GM23248 (cell line): ENCODE measurements at regions not wholly inside any gene's neighbourhood (a gene's known extent, or its start where the extent isn't known, plus 50 kb on each side); places are given as distances from the start of the nearest gene placed in this dataset.

Experiments used
- DNase-seq: peaks from one replicate; pipeline ENCODE4 v3.0.0-alpha.2; 2015
- H2AFZ ChIP-seq: fragments of 200-600 bp; sonication (generic); 2 replicates; pipeline ENCODE4 v1.6.1; 2016; ENCODE audit warnings: antibody characterized with exemption
- H3F3A ChIP-seq: fragments of 200-600 bp; sonication (generic); 2 replicates; pipeline ENCODE4 v1.6.1; 2016; ENCODE audit warnings: mild to moderate bottlenecking, antibody characterized with exemption, mixed run types; ENCODE audit not compliant: insufficient read depth
- H3K27ac ChIP-seq: fragments of 200-600 bp; sonication (generic); 2 replicates; pipeline ENCODE4 v1.5.1; 2016; ENCODE audit warnings: mild to moderate bottlenecking
- H3K27me3 ChIP-seq: fragments of 200-600 bp; sonication (generic); replicated peaks from 2 replicates; pipeline ENCODE4 v1.6.1; 2016; ENCODE audit warnings: mild to moderate bottlenecking; ENCODE audit not compliant: insufficient read depth
- H3K36me3 ChIP-seq: fragments of 200-600 bp; sonication (generic); 2 replicates; pipeline ENCODE4 v1.6.1; 2016; ENCODE audit warnings: low read depth, mild to moderate bottlenecking
- H3K4me1 ChIP-seq: fragments of 200-600 bp; sonication (generic); 2 replicates; pipeline ENCODE4 v1.6.1; 2016; ENCODE audit warnings: mild to moderate bottlenecking; ENCODE audit not compliant: insufficient read depth
- H3K4me2 ChIP-seq: fragments of 200-600 bp; sonication (generic); one replicate; pipeline ENCODE4 v1.6.1; 2016; ENCODE audit warnings: mild to moderate bottlenecking; ENCODE audit not compliant: unreplicated experiment
- H3K4me3 ChIP-seq: fragments of 200-600 bp; sonication (generic); 2 replicates; pipeline ENCODE4 v1.5.1; 2016; ENCODE audit warnings: mild to moderate bottlenecking
- H3K79me2 ChIP-seq: fragments of 200-600 bp; sonication (generic); 2 replicates; pipeline ENCODE4 v1.6.1; 2016; ENCODE audit warnings: mild to moderate bottlenecking; ENCODE audit not compliant: insufficient read depth
- H3K9ac ChIP-seq: fragments of 200-600 bp; sonication (generic); 2 replicates; pipeline ENCODE4 v1.6.1; 2016; ENCODE audit warnings: mild to moderate bottlenecking
- H3K9me2 ChIP-seq: fragments of 200-600 bp; sonication (generic); 2 replicates; pipeline ENCODE4 v1.6.1; 2016; ENCODE audit warnings: mixed run types, mild to moderate bottlenecking, moderate library complexity; ENCODE audit not compliant: insufficient read depth
- H3K9me3 ChIP-seq: fragments of 200-600 bp; sonication (generic); one replicate; pipeline ENCODE4 v1.6.1; 2017; ENCODE audit warnings: low read depth
- H4K20me1 ChIP-seq: fragments of 200-600 bp; sonication (generic); 2 replicates; pipeline ENCODE4 v1.6.0; 2016; ENCODE audit not compliant: insufficient read depth
- EZH2 ChIP-seq: fragments of 200-600 bp; sonication (generic); IDR thresholded peaks from 2 replicates; pipeline ENCODE4 v1.6.1; 2018; ENCODE audit warnings: antibody characterized with exemption, mild to moderate bottlenecking; ENCODE audit not compliant: insufficient read depth, poor library complexity, severe bottlenecking
- EZH2phosphoT487 ChIP-seq: fragments of 200-600 bp; sonication (generic); IDR thresholded peaks from 2 replicates; pipeline ENCODE4 v1.6.1; 2018; ENCODE audit warnings: antibody characterized with exemption, moderate library complexity, mild to moderate bottlenecking, low read depth; ENCODE audit not compliant: insufficient read depth
- WGBS, 2 experiments: methylation state at CpG; one replicate each; pipeline ENCODE4 v1.1.6; 2015 to 2017; ENCODE audit warnings: low lambda C conversion rate in 2 of 2, low coverage in 1 of 2; ENCODE audit errors: missing lambda C conversion rate in 2 of 2; 5-methylcytosine and 5-hydroxymethylcytosine counted together
- in situ Hi-C: fragments of 300-500 bp; cut with MboI; formaldehyde crosslinking; loops from 2 replicates; pipeline ENCODE4 v1.15.0; 2020

DNA sequence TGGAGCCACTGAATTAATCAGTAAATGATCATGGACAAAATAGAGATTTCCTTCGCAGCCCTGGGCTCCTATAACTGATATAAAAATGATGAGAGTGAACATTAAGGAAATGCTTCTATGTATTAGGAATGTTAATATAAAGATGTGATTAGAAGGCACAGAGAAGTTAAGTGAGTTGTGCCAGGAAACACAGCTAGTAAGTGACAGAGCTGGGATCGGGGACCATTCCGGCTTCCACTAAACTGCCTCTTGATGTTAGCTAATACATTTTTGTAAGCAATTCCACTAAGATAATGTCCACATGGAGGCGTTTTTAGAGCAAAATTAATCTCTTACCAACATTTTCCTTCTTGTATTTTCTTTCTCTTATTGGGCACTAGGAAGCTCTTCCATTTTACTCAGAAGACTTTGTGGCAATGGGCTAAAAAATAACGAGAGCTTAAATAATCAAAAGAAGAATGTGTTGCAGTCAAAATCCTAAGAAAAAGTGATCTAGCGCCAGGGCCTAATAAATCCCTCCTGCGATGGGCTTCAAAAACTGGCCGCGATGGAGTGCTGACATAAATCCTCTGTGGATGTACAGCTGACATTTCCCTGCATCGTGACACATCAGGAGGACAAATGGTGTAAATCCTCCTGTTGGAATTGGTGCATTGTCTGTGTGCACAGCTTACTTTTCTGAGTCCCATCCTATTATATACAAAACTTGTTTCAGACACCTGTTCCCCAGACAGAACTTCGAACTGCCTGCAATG, 326.1 kb upstream of the MAF start:
- Histone ChIP-seq H3K27me3 (no peaks in the 10 kb centered on the region), H3K9me3 (no peaks in the 10 kb centered on the region), H3K9me2 (no peaks in the 10 kb centered on the region), H4K20me1 (no peaks in the 10 kb centered on the region), H3K79me2 (no peaks in the 10 kb centered on the region), H3K4me3 (no peak overlapping the region), H3F3A (no peaks in the 10 kb centered on the region), H3K4me1 (no peaks in the 10 kb centered on the region), H3K36me3 (no peaks in the 10 kb centered on the region), H3K27ac (no peak overlapping the region), H2AFZ (no peak overlapping the region), H3K9ac (no peak overlapping the region), H3K4me2 (no peak overlapping the region)
- no peak for TF ChIP-seq EZH2phosphoT487
- TF ChIP-seq EZH2: no peak
- WGBS, 2 experiments: 47 to 48% methylated on average over 11 of the region's 11 CpGs
- in situ Hi-C loops: no loop called here
- no peak for DNase-seq

DNA sequence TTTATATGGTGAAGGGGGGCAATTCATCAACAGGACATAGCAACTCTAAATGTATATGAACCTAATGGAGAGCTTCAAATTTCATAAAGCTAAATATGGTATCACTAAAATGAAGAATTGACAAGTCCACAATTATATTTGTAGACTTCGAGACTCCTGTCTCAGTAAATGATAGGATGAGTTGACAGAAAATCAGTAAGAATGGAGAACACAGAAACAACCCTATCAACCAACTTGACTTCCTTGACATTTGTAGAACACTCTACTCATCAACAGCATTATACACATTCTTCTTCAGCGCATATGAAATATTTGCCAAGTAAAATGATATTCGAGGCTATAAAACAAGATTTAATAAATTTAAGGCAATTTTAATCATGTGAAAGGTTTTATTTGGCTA, 322.9 kb upstream of the MAF start:
- no peak for TF ChIP-seq EZH2phosphoT487
- no peak for TF ChIP-seq EZH2
- no peaks in the 10 kb centered on the region for H3K9me3 ChIP-seq
- H3K4me1 ChIP-seq: no peaks in the 10 kb centered on the region
- no peaks in the 10 kb centered on the region for H3K9me2 ChIP-seq
- no peaks in the 10 kb centered on the region for H3F3A ChIP-seq
- WGBS, 2 experiments: 62% methylated on average over 3 of the region's 3 CpGs
- no peak overlapping the region for H3K4me2 ChIP-seq
- no peak overlapping the region for H3K4me3 ChIP-seq
- no peaks in the 10 kb centered on the region for H3K36me3 ChIP-seq
- no peak overlapping the region for H3K27ac ChIP-seq
- DNase-seq: no peak
- H2AFZ ChIP-seq: no peak overlapping the region
- H4K20me1 ChIP-seq: no peaks in the 10 kb centered on the region
- H3K27me3 ChIP-seq: no peaks in the 10 kb centered on the region
- H3K79me2 ChIP-seq: no peaks in the 10 kb centered on the region
- in situ Hi-C loops: no loop called here
- H3K9ac ChIP-seq: no peak overlapping the region

DNA sequence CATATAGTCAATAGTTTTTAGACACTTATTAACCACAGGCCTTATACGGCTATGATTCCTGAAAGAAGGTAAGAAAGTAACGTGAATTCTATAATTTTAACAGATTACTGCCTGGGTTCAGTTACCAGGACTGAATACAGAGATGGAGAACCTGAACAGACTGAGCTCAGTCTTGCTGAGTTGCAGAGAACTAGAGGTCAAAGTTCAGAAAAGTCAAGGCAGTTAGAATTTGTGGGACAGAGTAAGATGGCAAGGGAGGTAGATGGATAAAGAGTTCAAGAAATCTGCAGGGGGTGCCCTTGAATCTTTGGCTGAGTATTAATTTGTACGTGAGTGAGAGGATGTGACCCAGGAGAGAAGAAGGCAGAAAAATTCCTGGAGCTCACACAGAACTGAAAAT, 320.1 kb upstream of the MAF start:
- Histone ChIP-seq H2AFZ (no peak overlapping the region), H3K79me2 (no peaks in the 10 kb centered on the region), H3K27me3 (no peaks in the 10 kb centered on the region), H4K20me1 (no peaks in the 10 kb centered on the region), H3K27ac (no peak overlapping the region), H3K9me3 (no peaks in the 10 kb centered on the region), H3F3A (no peaks in the 10 kb centered on the region), H3K4me3 (no peak overlapping the region), H3K9me2 (no peaks in the 10 kb centered on the region), H3K9ac (no peak overlapping the region), H3K36me3 (no peaks in the 10 kb centered on the region), H3K4me2 (no peak overlapping the region), H3K4me1 (no peaks in the 10 kb centered on the region)
- TF ChIP-seq EZH2phosphoT487: no peak
- no peak for TF ChIP-seq EZH2
- WGBS, 2 experiments: 67 to 72% methylated on average over 3 of the region's 3 CpGs
- DNase-seq: no peak
- in situ Hi-C loops: no loop called here

DNA sequence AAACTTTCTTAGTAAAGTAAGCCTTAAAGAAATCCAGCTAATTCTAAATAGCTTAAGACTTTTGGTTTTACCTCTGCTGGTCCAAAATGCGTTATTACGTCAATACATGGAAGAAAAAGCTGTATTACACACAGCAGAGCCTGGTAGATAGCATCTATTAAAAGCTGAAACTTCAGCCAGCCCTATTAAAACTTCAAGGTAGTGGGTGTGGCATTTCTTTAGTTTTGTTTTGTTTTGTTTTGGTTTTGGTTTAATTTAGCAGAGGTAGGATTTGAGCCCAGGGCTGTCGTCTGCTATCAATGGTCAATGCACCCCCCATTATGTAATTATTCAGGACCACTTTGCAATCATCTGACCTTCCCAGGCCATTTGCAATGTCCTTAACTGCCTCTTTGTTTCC, 318.4 kb upstream of the MAF start:
- in situ Hi-C loops: no loop called here
- Histone ChIP-seq H3K4me1 (no peaks in the 10 kb centered on the region), H2AFZ (no peak overlapping the region)

DNA sequence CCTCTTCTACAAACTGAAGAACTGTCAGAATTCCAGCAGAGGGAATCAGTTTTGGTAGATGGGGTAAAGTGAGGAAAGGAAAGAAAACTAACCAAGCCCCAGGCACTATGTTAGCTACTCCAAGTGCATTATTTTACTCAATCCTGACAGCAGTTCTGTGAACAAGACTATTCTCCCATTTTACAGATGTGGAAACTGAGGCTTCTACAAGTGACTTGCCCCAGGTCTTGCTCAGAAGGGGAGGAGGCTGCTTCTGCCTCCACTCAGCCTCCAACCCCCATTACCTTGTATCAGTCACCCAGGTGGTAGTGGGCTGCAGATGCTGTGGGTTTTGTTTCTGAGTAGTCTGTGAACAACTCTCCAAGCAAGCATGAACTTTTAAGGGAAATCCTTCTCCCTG, 315.2 kb upstream of the MAF start:
- H3K9me2 ChIP-seq: no peaks in the 10 kb centered on the region
- in situ Hi-C loops: no loop called here
- no peak for DNase-seq
- TF ChIP-seq EZH2: no peak
- TF ChIP-seq EZH2phosphoT487: no peak
- no peaks in the 10 kb centered on the region for H3K79me2 ChIP-seq
- H3F3A ChIP-seq: no peaks in the 10 kb centered on the region
- H3K4me3 ChIP-seq: no peak overlapping the region
- H3K9me3 ChIP-seq: no peaks in the 10 kb centered on the region
- no peak overlapping the region for H2AFZ ChIP-seq
- H3K4me2 ChIP-seq: no peak overlapping the region
- no peak overlapping the region for H3K27ac ChIP-seq
- H3K4me1 ChIP-seq: no peaks in the 10 kb centered on the region
- no peak overlapping the region for H3K9ac ChIP-seq
- no peaks in the 10 kb centered on the region for H4K20me1 ChIP-seq
- no peaks in the 10 kb centered on the region for H3K36me3 ChIP-seq
- H3K27me3 ChIP-seq: no peaks in the 10 kb centered on the region

More for the DNA sequence above, 318.4 kb upstream of the MAF start:
- Histone ChIP-seq H3K27ac (no peak overlapping the region), H4K20me1 (no peaks in the 10 kb centered on the region), H3K79me2 (no peaks in the 10 kb centered on the region), H3F3A (no peaks in the 10 kb centered on the region), H3K36me3 (no peaks in the 10 kb centered on the region), H3K4me2 (no peak overlapping the region), H3K9me3 (no peaks in the 10 kb centered on the region), H3K27me3 (no peaks in the 10 kb centered on the region), H3K4me3 (no peak overlapping the region), H3K9me2 (no peaks in the 10 kb centered on the region), H3K9ac (no peak overlapping the region)
- TF ChIP-seq EZH2 (no peak), EZH2phosphoT487 (no peak)
- 41 to 54% methylated on average over 3 of the region's 3 CpGs for WGBS, 2 experiments
- DNase-seq: no peak
